GM13977 (cell line): ENCODE measurements at regions not wholly inside any gene's neighbourhood (a gene's known extent, or its start where the extent isn't known, plus 50 kb on each side); places are given as distances from the start of the nearest gene placed in this dataset.

Experiments used
- DNase-seq: peaks from one replicate; pipeline ENCODE4 v3.0.0; 2012; ENCODE audit warnings: low spot score
- in situ Hi-C: fragments of 300-500 bp; cut with MboI; formaldehyde crosslinking; loops from one replicate; pipeline ENCODE4 v1.12.0; 2022; ENCODE audit warnings: low sequenced_read_pairs, low pct_unique_long_range_greater_than_20kb, mixed read lengths, inconsistent platforms; ENCODE audit not compliant: unreplicated experiment
- TF ChIP-seq, protein P1 (sequence below): IDR thresholded peaks from 2 replicates; pipeline ENCODE4 v1.5.1; 2012; ENCODE audit warnings: mild to moderate bottlenecking, control low read depth; ENCODE audit not compliant: insufficient read depth; ENCODE audit errors: extremely low read depth, missing control alignments

DNA sequence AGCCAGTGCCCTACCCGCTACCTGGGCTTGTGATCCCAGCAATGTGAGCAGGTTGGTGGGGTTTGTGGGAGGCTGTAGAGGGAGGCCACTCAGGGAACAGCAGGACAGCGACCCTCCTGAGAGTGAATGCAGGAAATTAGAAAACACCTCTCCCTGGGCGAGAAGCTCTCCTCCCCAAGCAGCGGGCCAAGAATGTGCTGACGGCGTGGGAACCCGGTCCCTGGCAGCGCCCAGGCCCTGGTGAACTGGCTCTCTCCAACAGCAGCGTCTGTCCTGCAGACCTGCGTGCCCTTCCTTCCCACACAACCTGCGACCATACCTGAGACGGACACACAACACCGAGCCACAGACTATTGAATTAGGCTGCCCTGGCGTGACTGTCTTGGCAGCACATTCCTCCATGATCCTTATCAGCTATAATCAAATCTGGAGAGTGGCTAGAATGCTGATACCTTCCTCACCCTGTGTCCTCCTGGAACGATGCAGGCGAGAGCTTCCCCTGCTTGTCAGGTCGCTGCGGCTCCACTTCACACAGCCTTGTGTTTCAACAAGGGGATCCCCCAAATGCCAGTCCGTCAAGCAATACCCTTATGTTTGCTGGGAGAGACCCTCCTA is 114.8 kb upstream of the GSC start:
- TF ChIP-seq, protein P1, sequence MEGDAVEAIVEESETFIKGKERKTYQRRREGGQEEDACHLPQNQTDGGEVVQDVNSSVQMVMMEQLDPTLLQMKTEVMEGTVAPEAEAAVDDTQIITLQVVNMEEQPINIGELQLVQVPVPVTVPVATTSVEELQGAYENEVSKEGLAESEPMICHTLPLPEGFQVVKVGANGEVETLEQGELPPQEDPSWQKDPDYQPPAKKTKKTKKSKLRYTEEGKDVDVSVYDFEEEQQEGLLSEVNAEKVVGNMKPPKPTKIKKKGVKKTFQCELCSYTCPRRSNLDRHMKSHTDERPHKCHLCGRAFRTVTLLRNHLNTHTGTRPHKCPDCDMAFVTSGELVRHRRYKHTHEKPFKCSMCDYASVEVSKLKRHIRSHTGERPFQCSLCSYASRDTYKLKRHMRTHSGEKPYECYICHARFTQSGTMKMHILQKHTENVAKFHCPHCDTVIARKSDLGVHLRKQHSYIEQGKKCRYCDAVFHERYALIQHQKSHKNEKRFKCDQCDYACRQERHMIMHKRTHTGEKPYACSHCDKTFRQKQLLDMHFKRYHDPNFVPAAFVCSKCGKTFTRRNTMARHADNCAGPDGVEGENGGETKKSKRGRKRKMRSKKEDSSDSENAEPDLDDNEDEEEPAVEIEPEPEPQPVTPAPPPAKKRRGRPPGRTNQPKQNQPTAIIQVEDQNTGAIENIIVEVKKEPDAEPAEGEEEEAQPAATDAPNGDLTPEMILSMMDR: no peak
- DNase-seq: no peak
- in situ Hi-C loops: no loop called here

- TF ChIP-seq, protein P1: no peak
- in situ Hi-C loops: no loop called here
- DNase-seq: no peak
Measured at GRCh38 chr14:94882401-94882800, 112.5 kb upstream of the GSC start.

- in situ Hi-C loops: no loop called here
- TF ChIP-seq, protein P1: no peak
- DNase-seq: no peak
Measured at GRCh38 chr14:94880876-94881275, 111.0 kb upstream of the GSC start.

GRCh38 chr14:94880106-94880505 is 110.2 kb upstream of the GSC start:
- TF ChIP-seq, protein P1: no peak
- in situ Hi-C loops: no loop called here
- no peak for DNase-seq

DNA sequence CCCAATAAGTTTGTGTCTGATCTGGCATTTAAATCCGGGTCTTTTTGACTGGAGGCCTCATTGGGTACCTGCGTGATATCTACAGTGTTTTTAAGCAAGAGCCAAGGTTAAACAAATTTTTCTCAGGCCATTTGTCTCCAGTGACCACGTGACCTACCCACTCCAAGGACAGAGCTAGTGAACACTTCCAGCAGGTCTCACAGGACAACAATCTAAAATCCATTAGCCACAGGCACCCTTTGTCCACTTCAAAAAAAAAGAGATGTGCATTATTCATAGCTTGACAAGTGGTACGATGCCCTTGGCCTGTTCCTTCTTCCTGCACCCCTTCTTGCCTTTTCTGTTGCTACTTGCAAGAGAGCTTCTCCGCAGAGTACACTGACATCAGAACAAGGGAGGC is 109.6 kb upstream of the GSC start:
- TF ChIP-seq, protein P1: no peak
- DNase-seq: no peak
- in situ Hi-C loops: no loop called here

DNA sequence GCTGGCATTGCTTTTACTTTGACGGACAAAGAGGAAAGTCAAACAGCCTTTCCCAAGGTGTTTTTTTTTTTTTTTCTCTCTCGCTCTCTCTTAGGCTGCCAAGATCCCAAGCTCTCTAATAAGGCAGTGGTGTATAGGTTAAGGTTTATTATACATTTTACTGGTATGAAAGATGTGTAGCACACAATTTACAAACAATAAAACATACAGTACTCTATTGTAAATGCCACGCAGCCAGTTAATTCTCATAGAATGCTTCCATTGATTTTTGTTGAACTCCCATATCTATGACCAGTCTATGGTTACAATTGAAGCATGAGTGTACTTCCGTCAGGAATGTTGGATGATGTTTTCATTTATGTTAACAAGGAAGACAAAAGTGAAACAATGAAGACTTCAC is 106.4 kb upstream of the GSC start:
- TF ChIP-seq, protein P1: no peak
- no peak for DNase-seq
- in situ Hi-C loops: no loop called here
